ENCODE measurements at regions not wholly inside any gene's neighbourhood (a gene's known extent, or its start where the extent isn't known, plus 50 kb on each side); places are given as distances from the start of the nearest gene placed in this dataset.

DNA sequence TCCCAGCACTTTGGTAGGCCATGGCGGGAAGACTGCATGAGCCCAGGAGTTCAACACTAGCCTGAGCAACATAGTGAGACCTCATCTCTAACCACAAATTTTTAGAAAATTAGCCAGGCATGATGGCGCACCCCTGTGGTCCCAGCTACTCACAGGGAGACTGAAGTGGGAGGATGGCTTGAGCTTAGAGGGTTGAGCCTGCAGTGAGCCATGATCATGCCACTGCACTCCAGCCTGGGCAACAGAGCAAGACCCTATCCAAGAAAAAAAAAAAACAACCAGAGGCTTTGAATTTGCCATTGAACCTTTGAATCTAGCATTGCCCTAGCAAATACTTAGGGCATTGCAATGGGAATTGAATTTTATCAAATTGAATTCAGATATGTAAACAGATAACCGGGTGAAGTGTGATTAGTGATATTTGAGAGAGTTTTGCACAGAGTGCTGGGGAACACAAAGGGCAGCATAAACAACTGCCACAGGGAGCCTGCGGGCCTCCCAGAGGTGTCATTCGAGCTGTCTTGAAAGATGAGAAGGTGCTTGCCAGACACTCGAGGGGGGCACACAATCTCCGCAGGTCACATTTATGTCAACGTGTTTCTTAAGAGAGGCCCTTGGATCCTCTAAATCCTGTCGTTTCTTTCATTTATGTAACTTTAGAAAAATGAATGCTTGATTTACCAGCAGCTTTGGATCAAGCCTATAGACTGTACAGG is 200.3 kb downstream of the AASDH start:
- Mint-ChIP-seq H3K9me3 (no peaks in the 10 kb centered on the region), H3K4me3 (no peak overlapping the region), H3K27me3 (no peaks in the 10 kb centered on the region), H3K4me1 (no peaks in the 10 kb centered on the region), H3K27ac (no peak overlapping the region), H3K36me3 (ENCODE audit: low read depth) (no peaks in the 10 kb centered on the region)
- DNase-seq: no peak
- POLR2A ChIA-PET: no interaction called here
- CTCF ChIA-PET: interaction anchor here (1.0 to 1.6 kb wide), 2 partner anchors 8 to 128 kb away, joined by 3 to 4 read pairs; no protein-coding TSS in a partner anchor

- POLR2A ChIA-PET: no interaction called here
- Mint-ChIP-seq H3K9me3 (no peaks in the 10 kb centered on the region), H3K4me3 (no peak overlapping the region), H3K36me3 (ENCODE audit: low read depth) (no peaks in the 10 kb centered on the region), H3K27me3 (no peaks in the 10 kb centered on the region), H3K27ac (no peak overlapping the region), H3K4me1 (no peaks in the 10 kb centered on the region)
- no peak for DNase-seq
- CTCF ChIA-PET: interaction anchor here (1.0 kb wide), 1 partner anchor 129 kb away, joined by 3 read pairs; no protein-coding TSS in a partner anchor
These were observed 201.4 kb downstream of the AASDH start for GRCh38 chr4:56185901-56186300.

GRCh38 chr4:56184214-56184613 is 203.1 kb downstream of the AASDH start:
- ChIA-PET CTCF (no interaction called here), POLR2A (no interaction called here)

GRCh38 chr4:56183344-56183959 is 203.8 kb downstream of the AASDH start:
- H3K27ac Mint-ChIP-seq: no peak overlapping the region
- H3K9me3 Mint-ChIP-seq: no peaks in the 10 kb centered on the region
- H3K36me3 Mint-ChIP-seq (ENCODE audit: low read depth): no peaks in the 10 kb centered on the region
- ChIA-PET CTCF (interaction anchor here (1.1 kb wide), 1 partner anchor 256 kb away, joined by 3 read pairs; no protein-coding TSS in a partner anchor), POLR2A (no interaction called here)
- H3K4me1 Mint-ChIP-seq: no peaks in the 10 kb centered on the region
- no peak for DNase-seq
- H3K4me3 Mint-ChIP-seq: no peak overlapping the region
- no peaks in the 10 kb centered on the region for H3K27me3 Mint-ChIP-seq

More at GRCh38 chr4:56184214-56184613, 203.1 kb downstream of the AASDH start:
- no peaks in the 10 kb centered on the region for H3K4me1 Mint-ChIP-seq
- no peak for DNase-seq
- H3K4me3 Mint-ChIP-seq: no peak overlapping the region
- H3K9me3 Mint-ChIP-seq: no peaks in the 10 kb centered on the region
- no peaks in the 10 kb centered on the region for H3K27me3 Mint-ChIP-seq
- H3K27ac Mint-ChIP-seq: no peak overlapping the region
- no peaks in the 10 kb centered on the region for H3K36me3 Mint-ChIP-seq (ENCODE audit: low read depth)

DNA sequence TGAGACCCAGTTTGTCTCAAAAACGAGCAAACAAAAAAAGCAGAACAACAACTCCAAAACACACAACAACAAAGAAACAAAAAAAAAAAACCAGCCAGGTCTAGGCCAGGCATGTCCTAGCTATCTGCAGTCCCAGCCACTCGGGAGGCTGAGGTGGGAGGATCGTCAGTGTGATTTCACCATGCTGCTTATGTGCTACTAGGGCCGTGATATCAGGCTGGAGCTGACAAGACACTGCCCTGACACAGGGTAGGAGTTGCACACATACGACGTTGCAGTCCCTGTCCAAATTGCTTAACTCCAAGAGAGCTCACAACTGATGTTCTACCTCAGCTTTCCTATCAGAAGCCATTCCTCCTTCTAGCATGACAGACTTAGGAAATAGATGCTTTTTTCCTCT is 204.9 kb downstream of the AASDH start:
- Mint-ChIP-seq H3K36me3 (ENCODE audit: low read depth) (no peaks in the 10 kb centered on the region), H3K4me3 (no peak overlapping the region), H3K27ac (no peak overlapping the region), H3K27me3 (peaks cover 6% of the 10 kb centered on the region), H3K4me1 (no peaks in the 10 kb centered on the region), H3K9me3 (no peaks in the 10 kb centered on the region)
- no peak for DNase-seq
- ChIA-PET POLR2A (no interaction called here), CTCF (no interaction called here)

DNA sequence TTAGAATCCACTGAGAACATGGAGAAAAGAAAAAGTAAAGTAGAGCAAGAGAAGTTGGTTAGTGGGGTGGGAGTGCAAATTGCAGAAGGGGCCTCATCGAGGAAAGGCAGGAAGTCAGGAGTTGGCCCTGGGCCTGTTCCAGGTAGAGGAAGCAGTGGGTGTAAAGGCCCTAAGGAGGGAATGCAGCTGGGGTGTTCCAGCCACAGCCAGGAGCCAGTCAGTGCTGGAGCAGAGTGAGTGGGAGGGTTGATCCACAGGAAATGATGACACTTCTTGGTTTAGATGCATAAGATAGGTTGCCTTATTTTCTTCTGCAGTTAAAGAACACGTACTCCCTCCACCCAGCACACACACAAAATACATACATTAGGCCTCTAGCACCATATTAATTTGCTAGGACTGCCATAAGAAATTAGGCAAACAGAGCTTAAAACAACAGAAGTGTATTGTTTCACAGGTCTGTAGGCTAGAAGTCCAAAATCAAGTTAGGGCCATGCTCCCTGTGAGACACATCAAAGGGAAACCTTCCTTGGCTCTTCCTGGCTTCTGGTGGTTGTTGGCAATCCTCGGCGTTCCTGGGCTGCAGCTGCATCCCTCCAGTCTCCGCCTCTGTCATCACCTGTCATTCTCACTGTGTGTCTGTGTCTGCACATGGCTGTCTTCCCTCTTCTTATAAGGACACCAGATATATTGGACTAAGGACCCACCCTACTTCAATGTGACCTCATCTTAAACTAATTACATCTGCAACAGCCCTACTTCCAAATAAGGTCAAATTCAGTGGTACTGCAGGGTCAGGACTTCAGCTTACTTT is 205.9 kb downstream of the AASDH start:
- no peak for DNase-seq
- ChIA-PET CTCF (interaction anchor here (0.8 to 1.5 kb wide), 2 partner anchors 233 to 854 kb away, joined by 3 read pairs; partner anchors contain the start of gene CEP135), POLR2A (no interaction called here)
- H3K27ac Mint-ChIP-seq: no peak overlapping the region
- no peak overlapping the region for H3K4me3 Mint-ChIP-seq
- peaks cover 9% of the 10 kb centered on the region for H3K27me3 Mint-ChIP-seq
- no peaks in the 10 kb centered on the region for H3K9me3 Mint-ChIP-seq
- no peaks in the 10 kb centered on the region for H3K36me3 Mint-ChIP-seq (ENCODE audit: low read depth)
- no peaks in the 10 kb centered on the region for H3K4me1 Mint-ChIP-seq

DNA sequence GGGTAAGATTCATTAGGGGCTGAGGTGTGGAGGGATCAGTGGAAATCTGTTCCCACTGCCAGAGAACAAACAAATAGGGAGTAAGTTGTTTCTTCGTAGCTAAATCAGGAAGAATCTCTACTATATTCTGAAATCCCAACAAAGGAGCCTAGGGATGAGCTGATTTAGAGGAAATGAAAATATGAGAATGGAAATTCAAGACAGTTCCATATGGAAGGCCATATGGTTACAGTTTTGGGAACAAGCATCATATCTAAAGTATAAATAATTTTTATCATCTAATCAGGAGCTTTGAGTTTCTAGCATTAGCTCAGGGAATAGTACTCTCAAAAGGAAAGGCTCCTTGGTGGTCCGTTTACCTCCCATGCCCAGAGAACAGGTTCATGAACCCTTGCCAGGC is 218.2 kb downstream of the AASDH start:
- no peak for DNase-seq
- CTCF ChIA-PET: no interaction called here
- H3K9me3 Mint-ChIP-seq: peaks cover 2% of the 10 kb centered on the region
- H3K27me3 Mint-ChIP-seq: peaks cover 5% of the 10 kb centered on the region
- H3K36me3 Mint-ChIP-seq (ENCODE audit: low read depth): no peaks in the 10 kb centered on the region
- no peak overlapping the region for H3K27ac Mint-ChIP-seq
- H3K4me1 Mint-ChIP-seq: no peaks in the 10 kb centered on the region
- H3K4me3 Mint-ChIP-seq: no peak overlapping the region
- POLR2A ChIA-PET: no interaction called here

DNA sequence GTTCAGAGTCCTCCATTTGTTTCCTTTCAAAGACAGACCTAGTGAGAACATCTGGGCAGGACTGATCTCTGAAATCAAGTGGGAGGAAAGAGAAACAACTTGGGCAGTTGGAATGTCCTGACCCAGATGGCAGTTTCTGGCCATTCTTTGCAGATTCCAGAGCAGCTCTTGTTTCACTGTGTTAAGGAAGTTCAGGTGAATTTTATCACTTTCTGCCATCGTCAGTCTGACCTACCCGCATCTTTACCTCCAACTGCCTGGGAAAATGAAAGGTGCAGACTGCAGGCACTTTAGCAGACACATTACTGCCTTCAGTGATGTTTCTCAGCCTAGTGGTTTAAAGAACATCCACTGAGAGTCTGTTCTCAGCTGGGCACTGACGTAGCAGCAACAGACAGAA is 216.2 kb downstream of the CEP135 start:
- H3K27ac Mint-ChIP-seq: no peak overlapping the region
- DNase-seq: no peak
- H3K4me3 Mint-ChIP-seq: no peak overlapping the region
- POLR2A ChIA-PET: no interaction called here
- CTCF ChIA-PET: no interaction called here
- H3K4me1 Mint-ChIP-seq: no peaks in the 10 kb centered on the region
- H3K36me3 Mint-ChIP-seq (ENCODE audit: low read depth): no peaks in the 10 kb centered on the region
- H3K9me3 Mint-ChIP-seq: peaks cover 2% of the 10 kb centered on the region
- H3K27me3 Mint-ChIP-seq: peaks cover 2% of the 10 kb centered on the region

- ChIA-PET POLR2A (no interaction called here), CTCF (no interaction called here)
- DNase-seq: no peak
- H3K36me3 Mint-ChIP-seq (ENCODE audit: low read depth): no peaks in the 10 kb centered on the region
- H3K4me1 Mint-ChIP-seq: no peaks in the 10 kb centered on the region
- H3K4me3 Mint-ChIP-seq: no peak overlapping the region
- H3K9me3 Mint-ChIP-seq: no peaks in the 10 kb centered on the region
- no peak overlapping the region for H3K27ac Mint-ChIP-seq
- no peaks in the 10 kb centered on the region for H3K27me3 Mint-ChIP-seq
These were observed 211.9 kb downstream of the CEP135 start for GRCh38 chr4:56160636-56161035.

DNA sequence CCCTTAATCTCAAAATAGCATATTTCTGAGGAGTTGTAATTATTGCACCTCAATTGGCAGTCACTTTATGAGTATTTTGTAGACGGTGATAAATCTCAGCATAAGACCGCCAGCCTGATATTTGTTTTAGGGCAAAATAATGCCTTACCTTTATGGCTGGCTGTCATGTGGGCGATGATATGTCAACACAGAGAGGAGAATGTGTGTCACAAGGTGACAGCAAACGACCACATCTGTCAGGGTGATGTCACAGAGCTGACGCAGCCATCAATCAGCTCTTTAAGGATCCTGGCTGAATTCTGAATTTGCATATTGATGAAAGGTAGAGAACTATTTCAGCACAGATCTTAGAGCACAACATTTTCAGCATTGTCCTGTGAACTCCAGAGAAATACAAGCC is 209.7 kb downstream of the CEP135 start:
- Mint-ChIP-seq H3K9me3 (no peaks in the 10 kb centered on the region), H3K36me3 (ENCODE audit: low read depth) (no peaks in the 10 kb centered on the region), H3K4me1 (no peaks in the 10 kb centered on the region), H3K4me3 (no peak overlapping the region), H3K27me3 (no peaks in the 10 kb centered on the region), H3K27ac (no peak overlapping the region)
- ChIA-PET CTCF (no interaction called here), POLR2A (no interaction called here)
- DNase-seq: no peak

DNA sequence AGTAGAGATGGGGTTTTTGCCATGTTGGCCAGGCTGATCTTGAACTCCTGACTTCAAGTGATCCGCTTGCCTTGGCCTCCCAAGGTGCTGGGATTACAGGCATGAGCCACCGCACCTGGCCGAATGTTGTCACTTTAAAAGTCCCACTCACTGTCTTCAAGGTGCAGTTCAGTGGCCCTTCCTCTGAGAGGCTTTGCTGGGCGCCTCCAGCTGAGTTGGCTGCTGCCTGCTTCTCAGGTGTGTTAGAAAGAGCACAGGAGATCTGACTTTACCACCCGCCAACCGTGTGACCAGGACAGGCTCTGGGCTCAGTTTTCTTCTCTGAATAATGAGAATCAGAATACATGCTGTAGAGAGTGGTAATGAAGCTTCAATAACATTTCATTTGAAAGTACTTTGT is 207.4 kb downstream of the CEP135 start:
- H3K27ac Mint-ChIP-seq: no peak overlapping the region
- no peaks in the 10 kb centered on the region for H3K27me3 Mint-ChIP-seq
- POLR2A ChIA-PET: no interaction called here
- CTCF ChIA-PET: no interaction called here
- H3K4me1 Mint-ChIP-seq: no peaks in the 10 kb centered on the region
- H3K36me3 Mint-ChIP-seq (ENCODE audit: low read depth): no peaks in the 10 kb centered on the region
- no peak for DNase-seq
- no peaks in the 10 kb centered on the region for H3K9me3 Mint-ChIP-seq
- H3K4me3 Mint-ChIP-seq: no peak overlapping the region

GRCh38 chr4:56155432-56155831 is 206.7 kb downstream of the CEP135 start:
- no peak overlapping the region for H3K4me3 Mint-ChIP-seq
- no peak overlapping the region for H3K27ac Mint-ChIP-seq
- CTCF ChIA-PET: interaction anchor here (0.6 kb wide), 1 partner anchor 145 kb away, joined by 5 read pairs; no protein-coding TSS in a partner anchor
- no peaks in the 10 kb centered on the region for H3K4me1 Mint-ChIP-seq
- H3K36me3 Mint-ChIP-seq (ENCODE audit: low read depth): no peaks in the 10 kb centered on the region
- POLR2A ChIA-PET: no interaction called here
- H3K27me3 Mint-ChIP-seq: no peaks in the 10 kb centered on the region
- H3K9me3 Mint-ChIP-seq: no peaks in the 10 kb centered on the region
- DNase-seq: no peak

DNA sequence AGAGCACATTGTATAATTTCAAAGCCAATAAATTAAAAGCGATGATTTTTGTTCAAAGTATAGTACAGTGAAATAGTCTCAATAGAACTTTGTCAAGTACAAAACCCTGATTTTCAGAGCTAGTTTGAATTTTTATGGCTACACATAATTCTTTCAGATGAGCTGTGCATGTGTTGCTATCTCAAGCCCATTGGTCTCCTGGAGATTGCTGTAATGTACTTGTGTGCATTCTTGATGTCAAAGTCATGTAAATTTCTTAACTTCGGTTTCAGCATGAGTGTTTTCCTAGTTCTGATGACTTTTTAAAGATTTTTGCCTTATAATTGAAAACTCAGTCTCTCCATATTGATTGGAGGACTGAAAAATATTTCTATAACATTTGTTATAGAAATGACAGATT is 200.8 kb downstream of the CEP135 start:
- ChIA-PET POLR2A (no interaction called here), CTCF (no interaction called here)
- no peak overlapping the region for H3K27ac Mint-ChIP-seq
- H3K27me3 Mint-ChIP-seq: peaks cover 2% of the 10 kb centered on the region
- no peaks in the 10 kb centered on the region for H3K36me3 Mint-ChIP-seq (ENCODE audit: low read depth)
- no peak overlapping the region for H3K4me3 Mint-ChIP-seq
- H3K4me1 Mint-ChIP-seq: no peaks in the 10 kb centered on the region
- no peak for DNase-seq
- no peaks in the 10 kb centered on the region for H3K9me3 Mint-ChIP-seq
